Esophagus (tissue), 2 donors: ENCODE measurements at regions not wholly inside any gene's neighbourhood (a gene's known extent, or its start where the extent isn't known, plus 50 kb on each side); places are given as distances from the start of the nearest gene placed in this dataset.

Experiments used
- H3K27ac ChIP-seq, 2 donors: one replicate each; pipeline ENCODE4 v1.5.1; 2013; ENCODE audit warnings: low read depth in 2 of 2, mild to moderate bottlenecking in 2 of 2, inconsistent platforms in 1 of 2, low read length in 1 of 2, moderate library complexity in 1 of 2
- H3K27me3 ChIP-seq, 2 donors: one replicate each; pipeline ENCODE4 v1.6.1; 2013; ENCODE audit warnings: low read length in 2 of 2, control low read depth in 1 of 2, mild to moderate bottlenecking in 1 of 2; ENCODE audit not compliant: insufficient read depth in 2 of 2, control insufficient read depth in 1 of 2
- H3K36me3 ChIP-seq, 2 donors: one replicate each; pipeline ENCODE4 v1.6.1; 2013; ENCODE audit warnings: low read length in 1 of 2; ENCODE audit not compliant: control insufficient read depth in 2 of 2, insufficient read depth in 2 of 2
- H3K4me1 ChIP-seq, 2 donors: one replicate each; pipeline ENCODE4 v1.6.1; 2013; ENCODE audit warnings: low read length in 1 of 2; ENCODE audit not compliant: control insufficient read depth in 2 of 2, insufficient read depth in 2 of 2
- H3K4me3 ChIP-seq, 2 donors: one replicate each; pipeline ENCODE4 v1.5.1; 2013; ENCODE audit warnings: low read length in 2 of 2, mild to moderate bottlenecking in 2 of 2, low read depth in 1 of 2, moderate library complexity in 1 of 2
- H3K9me3 ChIP-seq, 2 donors: one replicate each; pipeline ENCODE4 v1.6.1; 2013; ENCODE audit warnings: mild to moderate bottlenecking in 2 of 2, low read depth in 1 of 2, low read length in 1 of 2, moderate library complexity in 1 of 2; ENCODE audit not compliant: control insufficient read depth in 2 of 2, insufficient read depth in 1 of 2
- WGBS, 2 donors: extraction: QIAGEN DNeasy Blood & Tissue Kit; methylation state at CpG; one replicate each; pipeline ENCODE4 v1.1.7; 2013; 5-methylcytosine and 5-hydroxymethylcytosine counted together
- donor health status: healthy with polysubstance abuse.
- donor health status: Bipolar disorder and iron deficiency.

GRCh38 chr2:157107460-157107859 is 150.0 kb upstream of the GALNT5 start:
- Histone ChIP-seq H3K36me3 (no peaks in the 10 kb centered on the region), H3K4me3 (no peak overlapping the region), H3K27me3 (no peaks in the 10 kb centered on the region), H3K27ac (no peak overlapping the region), H3K4me1 (no peaks in the 10 kb centered on the region), H3K9me3 (peaks cover 0 to 2% of the 10 kb centered on the region in 2 donors)
- WGBS, 2 donors, result 58 to 72% methylated on average over 1 of the region's 1 CpG

- H3K27ac ChIP-seq, result no peak overlapping the region
- no peak overlapping the region for H3K4me3 ChIP-seq
- no peaks in the 10 kb centered on the region for H3K36me3 ChIP-seq
- no peaks in the 10 kb centered on the region for H3K27me3 ChIP-seq
- WGBS, 2 donors, result 24 to 27% methylated on average over 2 of the region's 2 CpGs
- peaks cover 0 to 2% of the 10 kb centered on the region in 2 donors for H3K9me3 ChIP-seq
- H3K4me1 ChIP-seq, result no peaks in the 10 kb centered on the region
These were observed 149.6 kb upstream of the GALNT5 start for GRCh38 chr2:157107877-157108276.

GRCh38 chr2:157122776-157123175 is 134.7 kb upstream of the GALNT5 start:
- 60 to 67% methylated on average over 6 of the region's 6 CpGs for WGBS, 2 donors

GRCh38 chr2:157124731-157125130 is 132.8 kb upstream of the GALNT5 start:
- Histone ChIP-seq H3K27ac (no peak overlapping the region), H3K36me3 (no peaks in the 10 kb centered on the region), H3K4me1 (no peaks in the 10 kb centered on the region), H3K9me3 (no peaks in the 10 kb centered on the region), H3K4me3 (no peak overlapping the region), H3K27me3 (no peaks in the 10 kb centered on the region)
- WGBS, 2 donors, result 35 to 37% methylated on average over 2 of the region's 2 CpGs

More at GRCh38 chr2:157122776-157123175, 134.7 kb upstream of the GALNT5 start:
- no peaks in the 10 kb centered on the region for H3K4me1 ChIP-seq
- H3K36me3 ChIP-seq, result no peaks in the 10 kb centered on the region
- H3K27me3 ChIP-seq, result no peaks in the 10 kb centered on the region
- no peaks in the 10 kb centered on the region for H3K9me3 ChIP-seq
- H3K4me3 ChIP-seq, result no peak overlapping the region
- H3K27ac ChIP-seq, result no peak overlapping the region

- no peak overlapping the region for H3K4me3 ChIP-seq
- no peaks in the 10 kb centered on the region for H3K9me3 ChIP-seq
- no peak overlapping the region for H3K27ac ChIP-seq
- H3K4me1 ChIP-seq, result no peaks in the 10 kb centered on the region
- H3K36me3 ChIP-seq, result no peaks in the 10 kb centered on the region
- no peaks in the 10 kb centered on the region for H3K27me3 ChIP-seq
- WGBS, 2 donors, result 58 to 71% methylated on average over 1 of the region's 1 CpG
These were observed 131.8 kb upstream of the GALNT5 start for GRCh38 chr2:157125685-157126084.

DNA sequence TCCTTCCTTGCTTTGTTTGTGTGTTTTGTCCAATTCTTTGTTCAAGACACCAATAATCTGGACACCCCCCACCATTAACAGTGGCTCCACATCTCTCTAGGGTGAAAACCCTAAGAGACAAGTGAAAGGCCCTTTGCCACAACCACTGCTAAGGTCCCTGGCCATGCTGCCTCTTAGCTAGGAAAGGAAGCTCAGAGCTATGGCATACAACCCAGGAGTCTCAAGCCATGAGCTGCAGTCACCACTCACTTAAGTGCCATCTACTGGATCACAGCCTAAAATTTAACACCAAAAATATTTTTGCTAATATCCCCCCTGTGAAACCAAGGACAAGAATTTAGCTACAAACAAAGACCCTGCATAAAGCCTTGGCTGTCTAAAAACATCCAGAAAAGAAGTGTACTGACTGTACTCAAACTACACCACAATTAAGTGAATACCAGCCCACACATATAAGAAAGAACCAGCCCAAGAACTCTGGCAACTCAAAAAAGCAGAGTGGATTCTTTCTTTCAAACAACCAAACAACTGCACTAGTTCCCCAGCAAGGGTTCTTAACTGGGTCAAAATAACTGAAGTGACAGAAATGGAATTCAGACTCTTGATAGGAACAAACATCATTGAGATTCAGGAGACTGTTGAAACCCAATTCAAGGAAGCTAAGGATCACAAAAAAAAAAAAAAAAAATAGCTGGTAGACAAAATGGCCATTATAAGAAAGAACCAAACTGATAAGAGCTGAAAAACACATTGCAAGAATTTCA is 130.1 kb upstream of the GALNT5 start:
- no peak overlapping the region for H3K27ac ChIP-seq
- H3K4me3 ChIP-seq, result no peak overlapping the region

GRCh38 chr2:157143901-157144300 is 113.6 kb upstream of the GALNT5 start:
- H3K4me1 ChIP-seq, result no peaks in the 10 kb centered on the region
- no peak overlapping the region for H3K4me3 ChIP-seq
- no peaks in the 10 kb centered on the region for H3K9me3 ChIP-seq
- no peaks in the 10 kb centered on the region for H3K36me3 ChIP-seq
- WGBS, 2 donors, result 78 to 85% methylated on average over 4 of the region's 4 CpGs
- no peaks in the 10 kb centered on the region for H3K27me3 ChIP-seq
- H3K27ac ChIP-seq, result no peak overlapping the region

More for the DNA sequence above, 130.1 kb upstream of the GALNT5 start:
- no peaks in the 10 kb centered on the region for H3K36me3 ChIP-seq
- H3K9me3 ChIP-seq, result no peaks in the 10 kb centered on the region
- H3K27me3 ChIP-seq, result no peaks in the 10 kb centered on the region
- H3K4me1 ChIP-seq, result no peaks in the 10 kb centered on the region

- Histone ChIP-seq H3K4me3 (no peak overlapping the region), H3K36me3 (no peaks in the 10 kb centered on the region), H3K4me1 (no peaks in the 10 kb centered on the region), H3K27me3 (no peaks in the 10 kb centered on the region), H3K27ac (no peak overlapping the region), H3K9me3 (no peaks in the 10 kb centered on the region)
- WGBS, 2 donors, result 44 to 47% methylated on average over 2 of the region's 2 CpGs
These were observed 108.2 kb upstream of the GALNT5 start for GRCh38 chr2:157149270-157149669.

- H3K9me3 ChIP-seq, result no peaks in the 10 kb centered on the region
- H3K27me3 ChIP-seq, result no peaks in the 10 kb centered on the region
- no peak overlapping the region for H3K27ac ChIP-seq
- 57 to 70% methylated on average over 3 of the region's 3 CpGs for WGBS, 2 donors
- no peaks in the 10 kb centered on the region for H3K36me3 ChIP-seq
- no peak overlapping the region for H3K4me3 ChIP-seq
- no peaks in the 10 kb centered on the region for H3K4me1 ChIP-seq
These were observed 106.8 kb upstream of the GALNT5 start for GRCh38 chr2:157150747-157151146.

DNA sequence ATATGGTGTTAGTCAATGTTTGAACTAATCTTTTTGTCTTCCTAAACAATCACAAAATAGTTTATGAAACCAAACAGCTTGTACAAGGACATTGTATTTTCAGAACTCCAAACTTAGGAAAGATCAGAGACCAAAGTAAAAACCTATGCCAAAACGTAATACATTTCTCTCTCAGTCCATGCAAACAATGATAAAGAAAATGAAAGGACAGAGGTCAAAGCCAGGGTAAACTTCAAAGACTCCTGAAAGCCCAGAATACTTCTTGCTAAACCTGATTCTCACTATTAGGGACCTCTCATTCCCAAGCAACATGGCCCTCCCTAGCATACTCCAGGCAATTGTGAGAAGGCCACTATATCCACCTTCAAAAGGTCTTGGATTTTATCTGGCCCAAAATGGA is 105.1 kb upstream of the GALNT5 start:
- H3K27me3 ChIP-seq, result no peaks in the 10 kb centered on the region
- 4 to 23% methylated on average over 1 of the region's 1 CpG for WGBS, 2 donors
- no peaks in the 10 kb centered on the region for H3K4me1 ChIP-seq
- no peaks in the 10 kb centered on the region for H3K36me3 ChIP-seq
- no peak overlapping the region for H3K27ac ChIP-seq
- no peaks in the 10 kb centered on the region for H3K9me3 ChIP-seq
- H3K4me3 ChIP-seq, result no peak overlapping the region
